LoVo (cell line): ENCODE measurements at regions not wholly inside any gene's neighbourhood (a gene's known extent, or its start where the extent isn't known, plus 50 kb on each side); places are given as distances from the start of the nearest gene placed in this dataset.

Source experiments
- DNase-seq: peaks from one replicate; pipeline ENCODE4 v3.0.0-alpha.2; 2016; ENCODE audit warnings: low spot score

DNA sequence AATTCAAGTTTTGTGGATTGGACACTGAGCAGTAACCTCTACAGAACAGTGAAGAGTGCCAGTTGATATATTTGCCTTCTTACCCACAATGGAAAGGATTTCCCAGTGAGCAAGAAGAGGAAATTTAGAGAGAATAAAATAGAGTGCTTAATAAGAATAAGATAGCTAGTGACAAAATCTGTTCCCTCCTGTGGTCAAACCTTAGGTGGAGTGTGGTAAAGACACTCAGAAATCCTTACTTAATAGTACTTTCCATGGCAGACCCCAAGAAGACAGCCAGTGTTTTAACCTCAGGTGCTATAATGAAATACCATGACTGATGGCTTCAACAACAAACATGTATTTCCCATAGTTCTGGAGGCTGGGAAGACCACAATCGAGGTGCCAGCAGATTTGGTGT lies 108.4 kb upstream of the TNFAIP3 start:
- DNase-seq: no peak

DNA sequence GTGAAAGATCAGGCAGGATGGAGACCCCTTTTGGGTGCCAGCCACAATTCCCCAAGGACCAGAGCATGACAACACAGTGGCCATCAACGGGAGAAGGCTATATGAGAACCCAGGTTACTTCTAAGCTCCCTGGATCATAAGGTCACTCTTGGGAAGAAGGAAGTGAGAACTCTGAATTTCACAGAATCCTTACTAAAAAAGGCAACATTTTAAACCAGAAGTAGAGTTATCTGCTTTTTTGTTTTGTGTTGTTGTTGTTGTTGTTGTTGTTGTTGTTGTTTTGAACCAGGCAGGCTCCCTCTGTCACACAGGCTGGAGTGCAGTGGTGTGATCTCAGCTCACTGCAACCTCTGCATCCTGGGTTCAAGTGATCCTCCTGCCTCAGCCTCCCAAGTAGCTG lies 107.4 kb upstream of the TNFAIP3 start:
- no peak for DNase-seq

GRCh38 chr6:137761072-137761471 lies 106.0 kb upstream of the TNFAIP3 start:
- DNase-seq: no peak

GRCh38 chr6:137761487-137761886 lies 105.6 kb upstream of the TNFAIP3 start:
- no peak for DNase-seq

DNA sequence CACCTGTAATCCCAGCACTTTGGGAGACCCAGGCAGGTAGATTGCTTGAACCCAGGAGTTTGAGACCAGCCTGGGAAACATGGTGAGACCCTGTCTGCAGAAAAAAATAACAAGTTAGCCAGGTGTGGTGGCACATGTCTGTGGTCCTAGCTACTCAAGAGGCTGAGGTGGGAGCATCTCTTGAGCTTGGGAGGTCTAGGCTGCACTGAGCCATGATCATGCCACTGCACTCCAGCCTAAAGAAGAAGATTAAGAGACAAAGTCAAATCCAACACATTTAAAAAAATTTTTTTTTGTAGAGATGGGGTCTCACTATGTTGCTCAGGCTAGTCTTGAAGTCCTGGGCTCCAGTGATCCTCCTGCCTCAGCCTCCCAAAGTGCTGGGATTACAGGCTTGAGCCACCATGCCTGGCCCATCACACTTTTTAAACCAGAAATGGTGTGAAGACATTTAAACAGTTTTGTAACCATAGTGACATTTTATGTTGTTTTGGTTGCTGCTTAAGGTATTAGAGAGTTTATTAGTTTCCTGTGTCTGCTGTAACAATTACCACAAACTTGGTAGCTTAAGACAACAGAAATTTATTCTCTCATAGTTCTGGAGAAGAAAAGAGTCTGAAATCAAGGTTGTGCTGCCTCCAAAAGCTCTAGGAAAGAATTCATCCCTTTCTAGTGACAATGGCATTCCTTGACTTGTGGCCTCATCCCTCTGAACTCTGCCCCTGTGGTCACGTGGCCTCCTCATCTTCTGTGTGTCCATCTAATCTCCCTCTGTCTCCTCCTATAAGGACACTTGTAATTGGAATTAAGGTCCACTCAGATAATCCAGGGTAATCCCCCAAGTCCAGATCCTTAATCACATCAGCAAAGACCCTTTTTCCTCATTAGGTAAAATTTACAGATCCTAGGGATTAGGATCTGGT lies 104.6 kb upstream of the TNFAIP3 start:
- no peak for DNase-seq

DNA sequence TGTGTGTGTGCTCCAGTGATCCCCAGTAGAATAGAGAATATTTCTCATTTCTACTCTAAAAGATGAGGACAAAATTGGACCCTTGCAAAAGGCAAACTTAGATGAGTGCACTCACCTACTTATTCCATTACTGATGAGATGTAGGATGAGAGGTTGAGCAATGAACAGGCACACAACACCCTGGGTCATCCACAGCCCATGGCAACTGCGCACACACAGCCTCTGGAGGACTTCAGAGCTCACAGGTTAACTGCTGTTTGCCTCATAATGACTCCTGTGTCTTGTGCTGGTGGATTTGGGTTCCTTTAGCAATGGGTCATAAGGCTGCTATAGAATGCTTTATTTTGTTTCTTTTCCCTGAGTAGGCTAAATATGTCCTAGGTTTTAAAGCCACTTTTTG lies 103.6 kb upstream of the TNFAIP3 start:
- DNase-seq: no peak

GRCh38 chr6:137763886-137764285 lies 103.2 kb upstream of the TNFAIP3 start:
- no peak for DNase-seq

GRCh38 chr6:137764464-137764863 lies 102.6 kb upstream of the TNFAIP3 start:
- no peak for DNase-seq

DNA sequence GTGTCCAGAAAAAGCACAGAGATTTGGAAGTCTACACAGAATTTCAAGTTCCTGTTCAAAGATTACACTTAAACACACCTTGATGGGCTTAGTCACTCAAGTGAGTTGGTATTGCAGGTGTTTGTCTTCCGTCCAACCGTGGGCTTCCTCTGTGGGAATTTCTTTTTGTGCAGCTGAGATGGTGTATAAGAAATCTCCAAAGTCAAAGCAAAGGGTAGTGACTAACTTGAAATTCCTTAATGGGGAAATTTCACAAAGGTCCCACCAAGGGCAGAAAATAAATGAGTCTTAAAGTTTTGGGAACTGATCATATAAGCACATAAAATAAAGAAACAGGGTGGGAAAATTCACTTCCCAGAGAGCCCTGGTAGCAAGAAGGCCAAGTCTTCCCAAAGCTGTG lies 102.0 kb upstream of the TNFAIP3 start:
- no peak for DNase-seq

DNA sequence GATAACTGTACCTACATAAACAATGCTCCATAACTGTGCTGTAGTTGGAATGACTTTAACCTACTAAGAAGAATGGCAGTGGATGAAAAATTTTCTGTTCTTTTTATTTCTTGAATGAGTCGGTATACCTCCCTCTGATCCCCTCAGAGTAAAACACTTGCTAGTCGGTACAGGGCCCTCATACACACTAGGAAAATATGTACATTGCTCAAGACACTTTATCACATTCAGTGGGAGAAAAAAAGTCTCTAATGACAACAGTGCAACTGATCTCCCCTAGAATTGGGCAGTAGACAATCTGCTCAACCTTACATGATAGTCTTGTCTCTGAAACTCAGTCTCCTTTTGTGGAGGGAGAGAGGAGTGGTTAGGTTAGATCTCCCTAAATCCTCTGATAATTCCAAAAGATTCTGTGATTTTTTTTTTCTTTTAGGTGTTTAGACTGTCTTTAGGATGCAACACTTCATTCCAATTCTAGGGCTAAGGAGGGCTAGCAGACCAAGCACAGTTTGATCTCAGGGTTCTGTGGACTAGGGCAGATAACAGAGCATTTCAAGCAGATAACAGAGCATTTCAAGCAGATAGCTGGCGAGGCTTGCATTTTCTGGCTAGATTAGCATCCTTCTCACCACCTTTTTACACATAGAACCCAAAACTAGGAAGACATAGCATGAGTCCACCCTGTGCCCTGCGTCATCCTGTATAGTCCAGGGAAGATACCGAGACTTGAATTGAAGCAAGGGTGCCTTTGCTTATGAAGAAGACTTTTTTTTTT lies 100.3 kb upstream of the TNFAIP3 start:
- DNase-seq: no peak

DNA sequence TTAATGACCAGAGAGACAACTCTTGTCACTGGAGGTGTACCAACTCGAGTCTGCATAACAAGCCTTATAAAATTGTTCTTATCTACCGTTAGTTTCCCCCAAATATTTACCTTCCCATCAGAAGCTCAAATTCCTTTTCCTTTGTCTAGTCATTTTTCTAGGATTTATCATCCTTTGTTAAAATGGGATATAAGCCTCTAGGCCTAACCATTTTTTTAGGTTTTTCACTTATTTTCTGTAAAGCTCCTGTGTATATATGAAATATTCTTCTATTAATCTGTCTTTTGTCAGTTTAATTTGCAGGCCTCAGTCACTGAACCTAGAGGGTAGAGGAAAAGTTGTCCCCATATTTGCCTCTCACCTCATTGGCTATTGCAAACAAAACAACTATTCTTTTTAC lies 99.6 kb upstream of the TNFAIP3 start:
- no peak for DNase-seq

GRCh38 chr6:137767911-137768690 lies 99.0 kb upstream of the TNFAIP3 start:
- no peak for DNase-seq

GRCh38 chr6:137768935-137769334 lies 98.1 kb upstream of the TNFAIP3 start:
- DNase-seq: no peak

GRCh38 chr6:137769797-137770362 lies 97.2 kb upstream of the TNFAIP3 start:
- no peak for DNase-seq

- DNase-seq: no peak
Measured at GRCh38 chr6:137772541-137773250, 94.4 kb upstream of the TNFAIP3 start.

GRCh38 chr6:137775227-137775626 lies 91.8 kb upstream of the TNFAIP3 start:
- DNase-seq: no peak

DNA sequence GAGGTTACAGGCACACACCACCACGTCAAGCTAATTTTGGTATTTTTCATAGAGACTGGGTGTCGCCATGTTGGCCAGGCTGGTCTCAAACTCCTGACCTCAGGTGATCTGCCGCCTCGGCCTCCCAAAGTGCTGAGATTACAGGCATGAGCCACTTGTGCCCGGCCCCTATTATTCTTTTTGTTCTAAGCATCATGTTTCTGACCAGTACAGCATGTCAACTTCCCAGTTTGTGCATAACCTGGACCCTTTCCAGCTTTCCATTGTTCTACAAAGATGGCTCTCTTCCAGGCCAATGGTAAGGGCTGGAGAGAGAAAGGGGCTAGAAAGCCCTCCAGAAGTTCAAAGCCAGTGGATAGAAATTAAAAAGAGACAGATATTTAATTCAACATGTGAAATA lies 91.3 kb upstream of the TNFAIP3 start:
- DNase-seq: no peak

DNA sequence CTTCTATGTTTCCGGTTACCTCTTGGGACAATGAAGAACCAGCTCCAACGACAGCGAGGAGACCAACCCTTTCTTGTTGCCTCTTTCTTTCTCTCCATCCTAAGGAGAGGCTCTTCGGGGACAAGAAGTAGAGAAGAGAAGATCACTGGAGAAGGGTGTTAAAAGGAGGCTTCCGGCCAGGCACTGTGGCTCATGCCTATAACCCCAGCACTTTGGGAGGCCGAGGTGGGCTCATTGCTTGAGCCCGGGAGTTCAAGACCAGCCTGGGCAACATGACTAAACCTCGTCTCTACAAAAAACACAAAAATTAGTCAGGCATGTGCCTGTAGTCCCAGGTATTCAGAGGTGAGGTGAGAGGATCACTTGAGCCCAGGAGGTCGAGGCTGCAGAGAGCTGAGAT lies 90.8 kb upstream of the TNFAIP3 start:
- DNase-seq: no peak

DNA sequence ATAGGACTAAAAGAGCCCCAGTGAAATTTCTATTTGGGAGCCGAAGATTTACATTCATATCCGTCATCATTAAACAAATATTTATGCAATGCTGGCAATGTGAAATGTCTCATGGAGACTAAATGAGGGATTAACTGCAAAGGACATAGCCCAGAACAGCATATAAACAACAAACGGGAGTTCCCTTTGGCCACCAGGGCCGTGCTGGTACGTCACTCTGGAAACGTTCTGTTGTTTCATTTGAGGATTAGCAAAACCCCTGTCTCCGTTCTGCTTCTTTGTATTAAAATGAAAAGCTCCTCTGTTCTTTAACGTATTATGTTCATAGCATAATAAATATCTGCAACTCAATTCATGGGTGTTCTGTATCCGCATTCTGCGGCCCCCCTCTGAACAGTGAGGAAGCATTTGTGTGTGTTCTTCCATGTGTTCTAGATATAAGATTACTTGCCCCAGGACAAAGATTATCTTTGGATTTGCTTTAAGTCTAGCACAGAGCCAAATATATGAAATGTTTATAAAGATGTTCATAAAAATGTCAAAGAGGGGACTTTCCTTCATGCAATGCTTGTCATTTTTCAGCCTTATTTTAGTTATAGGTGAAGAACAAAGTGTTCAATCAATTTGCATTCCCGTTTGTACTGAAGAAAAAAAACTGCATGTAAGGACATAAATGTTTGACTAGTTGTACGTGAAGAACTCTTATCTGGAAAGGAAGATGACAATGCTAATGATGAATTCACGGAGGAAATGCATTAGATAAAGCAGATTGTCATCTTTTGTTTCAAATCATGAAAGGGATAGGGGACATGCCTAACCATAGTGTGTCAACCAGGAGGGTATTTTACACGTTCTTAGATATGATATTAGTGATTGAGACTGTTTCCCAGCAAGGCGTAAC lies 90.0 kb upstream of the TNFAIP3 start:
- no peak for DNase-seq

GRCh38 chr6:137777687-137778075 lies 89.4 kb upstream of the TNFAIP3 start:
- DNase-seq: no peak
